ENCODE measurements at regions not wholly inside any gene's neighbourhood (a gene's known extent, or its start where the extent isn't known, plus 50 kb on each side); places are given as distances from the start of the nearest gene placed in this dataset.
A peak's percentile ranks its signal among the peaks of the same experiment; 100 is the strongest.

DNA sequence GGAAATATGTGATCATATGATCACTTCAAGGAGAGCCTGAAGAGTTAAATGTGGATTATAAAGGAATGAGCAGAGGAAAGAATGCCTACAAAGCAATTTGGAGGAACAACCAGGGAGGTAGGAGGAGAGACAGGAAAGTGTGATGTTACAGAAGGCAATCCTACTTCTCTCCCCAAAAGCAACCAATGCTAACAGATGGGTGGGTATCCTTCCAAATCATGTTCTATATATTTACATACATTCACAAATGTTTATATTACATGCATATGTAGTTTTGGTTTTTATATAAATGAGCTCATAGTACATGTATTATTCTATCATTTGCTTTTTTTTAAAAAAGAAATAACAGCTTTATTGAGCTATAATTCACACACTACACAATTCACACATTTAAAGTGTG, 56.0 kb downstream of the ZCCHC12 start (continued):
- TF ChIP-seq, protein P1, sequence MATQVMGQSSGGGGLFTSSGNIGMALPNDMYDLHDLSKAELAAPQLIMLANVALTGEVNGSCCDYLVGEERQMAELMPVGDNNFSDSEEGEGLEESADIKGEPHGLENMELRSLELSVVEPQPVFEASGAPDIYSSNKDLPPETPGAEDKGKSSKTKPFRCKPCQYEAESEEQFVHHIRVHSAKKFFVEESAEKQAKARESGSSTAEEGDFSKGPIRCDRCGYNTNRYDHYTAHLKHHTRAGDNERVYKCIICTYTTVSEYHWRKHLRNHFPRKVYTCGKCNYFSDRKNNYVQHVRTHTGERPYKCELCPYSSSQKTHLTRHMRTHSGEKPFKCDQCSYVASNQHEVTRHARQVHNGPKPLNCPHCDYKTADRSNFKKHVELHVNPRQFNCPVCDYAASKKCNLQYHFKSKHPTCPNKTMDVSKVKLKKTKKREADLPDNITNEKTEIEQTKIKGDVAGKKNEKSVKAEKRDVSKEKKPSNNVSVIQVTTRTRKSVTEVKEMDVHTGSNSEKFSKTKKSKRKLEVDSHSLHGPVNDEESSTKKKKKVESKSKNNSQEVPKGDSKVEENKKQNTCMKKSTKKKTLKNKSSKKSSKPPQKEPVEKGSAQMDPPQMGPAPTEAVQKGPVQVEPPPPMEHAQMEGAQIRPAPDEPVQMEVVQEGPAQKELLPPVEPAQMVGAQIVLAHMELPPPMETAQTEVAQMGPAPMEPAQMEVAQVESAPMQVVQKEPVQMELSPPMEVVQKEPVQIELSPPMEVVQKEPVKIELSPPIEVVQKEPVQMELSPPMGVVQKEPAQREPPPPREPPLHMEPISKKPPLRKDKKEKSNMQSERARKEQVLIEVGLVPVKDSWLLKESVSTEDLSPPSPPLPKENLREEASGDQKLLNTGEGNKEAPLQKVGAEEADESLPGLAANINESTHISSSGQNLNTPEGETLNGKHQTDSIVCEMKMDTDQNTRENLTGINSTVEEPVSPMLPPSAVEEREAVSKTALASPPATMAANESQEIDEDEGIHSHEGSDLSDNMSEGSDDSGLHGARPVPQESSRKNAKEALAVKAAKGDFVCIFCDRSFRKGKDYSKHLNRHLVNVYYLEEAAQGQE (IDR thresholded peaks at IDR 0.05): no peak
- TF ChIP-seq KDM5A (IDR thresholded peaks at IDR 0.05): no peak
- TF ChIP-seq POLR2AphosphoS2 (conservative IDR thresholded peaks at IDR 0.05; ENCODE audit: low read length): no peak
- TF ChIP-seq CHD4 (IDR thresholded peaks at IDR 0.05; ENCODE audit: borderline replicate concordance): no peak
- TF ChIP-seq, protein P2, sequence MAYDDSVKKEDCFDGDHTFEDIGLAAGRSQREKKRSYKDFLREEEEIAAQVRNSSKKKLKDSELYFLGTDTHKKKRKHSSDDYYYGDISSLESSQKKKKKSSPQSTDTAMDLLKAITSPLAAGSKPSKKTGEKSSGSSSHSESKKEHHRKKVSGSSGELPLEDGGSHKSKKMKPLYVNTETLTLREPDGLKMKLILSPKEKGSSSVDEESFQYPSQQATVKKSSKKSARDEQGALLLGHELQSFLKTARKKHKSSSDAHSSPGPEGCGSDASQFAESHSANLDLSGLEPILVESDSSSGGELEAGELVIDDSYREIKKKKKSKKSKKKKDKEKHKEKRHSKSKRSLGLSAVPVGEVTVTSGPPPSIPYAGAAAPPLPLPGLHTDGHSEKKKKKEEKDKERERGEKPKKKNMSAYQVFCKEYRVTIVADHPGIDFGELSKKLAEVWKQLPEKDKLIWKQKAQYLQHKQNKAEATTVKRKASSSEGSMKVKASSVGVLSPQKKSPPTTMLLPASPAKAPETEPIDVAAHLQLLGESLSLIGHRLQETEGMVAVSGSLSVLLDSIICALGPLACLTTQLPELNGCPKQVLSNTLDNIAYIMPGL (CRISPR knock-in tag; IDR thresholded peaks at IDR 0.05; ENCODE audit: borderline replicate concordance): no peak
- no peak for TF ChIP-seq ZFP36 (IDR thresholded peaks at IDR 0.05; ENCODE audit: borderline replicate concordance, partially characterized antibody)
- no peak for TF ChIP-seq NPAS2 (CRISPR knock-in tag; IDR thresholded peaks at IDR 0.05; ENCODE audit: borderline replicate concordance)

- TF ChIP-seq CHD4 (IDR thresholded peaks at IDR 0.05; ENCODE audit: borderline replicate concordance) (no peak), RNF2 (IDR thresholded peaks at IDR 0.05; ENCODE audit: borderline replicate concordance, low read depth) (no peak), MAFK (IDR thresholded peaks at IDR 0.05; ENCODE audit: partially characterized antibody) (no peak), EP300 (IDR thresholded peaks at IDR 0.05) (no peak), EHMT2 (IDR thresholded peaks at IDR 0.05; ENCODE audit: low read depth) (no peak), USF2 (IDR thresholded peaks at IDR 0.05) (0 out of 2 replicates have a peak, but pooled peaks have one; percentile 14)
- TF ChIP-seq, protein P3, sequence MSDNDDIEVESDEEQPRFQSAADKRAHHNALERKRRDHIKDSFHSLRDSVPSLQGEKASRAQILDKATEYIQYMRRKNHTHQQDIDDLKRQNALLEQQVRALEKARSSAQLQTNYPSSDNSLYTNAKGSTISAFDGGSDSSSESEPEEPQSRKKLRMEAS (IDR thresholded peaks at IDR 0.05): no peak
- TF ChIP-seq, protein P2 (CRISPR knock-in tag; IDR thresholded peaks at IDR 0.05; ENCODE audit: borderline replicate concordance): no peak
- H3K4me3 ChIP-seq: no peak overlapping the region
- ATAC-seq (no peak), FAIRE-seq (no peak), DNase-seq (ENCODE audit: low read depth in 1 of 2, low spot score in 1 of 2) (no peak)
- H3K9me3 ChIP-seq: no peaks in the 10 kb centered on the region
- H3K27ac ChIP-seq: no peak overlapping the region
- WGBS (ENCODE audit: missing lambda C conversion rate): 68% methylated on average over 7 of the region's 7 CpGs
- H3K4me2 ChIP-seq: no peak overlapping the region
- ChIA-PET POLR2A (no interaction called here), CTCF (no interaction called here)
- no peaks in the 10 kb centered on the region for H3K4me1 ChIP-seq
Measured at GRCh38 chrX:118883994-118884393, 60.4 kb downstream of the ZCCHC12 start.

- CTCF ChIA-PET: no interaction called here
- ATAC-seq (no peak), FAIRE-seq (no peak), DNase-seq (ENCODE audit: low read depth in 1 of 2, low spot score in 1 of 2) (no peak)
- Histone ChIP-seq H3K9me3 (no peaks in the 10 kb centered on the region), H3K27ac (no peak overlapping the region), H3K4me2 (no peak overlapping the region), H3K4me3 (no peak overlapping the region), H3K4me1 (no peaks in the 10 kb centered on the region)
- WGBS (ENCODE audit: missing lambda C conversion rate): 68% methylated on average over 11 of the region's 11 CpGs
- POLR2A ChIA-PET: no interaction called here
- TF ChIP-seq RNF2 (IDR thresholded peaks at IDR 0.05; ENCODE audit: borderline replicate concordance, low read depth) (no peak), BHLHE40 (IDR thresholded peaks at IDR 0.05; ENCODE audit: low read depth, low read length) (no peak), NR3C1 (IDR thresholded peaks at IDR 0.05) (no peak), HDAC2 (IDR thresholded peaks at IDR 0.05) (no peak), POLR2AphosphoS2 (conservative IDR thresholded peaks at IDR 0.05; ENCODE audit: low read length) (no peak), ZNF302 (CRISPR knock-in tag; IDR thresholded peaks at IDR 0.05) (no peak), USF2 (IDR thresholded peaks at IDR 0.05) (no peak), FOSB (CRISPR knock-in tag; IDR thresholded peaks at IDR 0.05) (no peak), CTCF (IDR thresholded peaks at IDR 0.05) (no peak), SREBF2 (IDR thresholded peaks at IDR 0.05) (no peak), HEYL (CRISPR knock-in tag; IDR thresholded peaks at IDR 0.05) (no peak), NFE2L2 (conservative IDR thresholded peaks at IDR 0.05; ENCODE audit: low read length) (no peak)
Measured at GRCh38 chrX:118884552-118885138, 61.0 kb downstream of the ZCCHC12 start.

All from A549 (cell line).